ENCODE measurements at regions not wholly inside any gene's neighbourhood (a gene's known extent, or its start where the extent isn't known, plus 50 kb on each side); places are given as distances from the start of the nearest gene placed in this dataset.

DNA sequence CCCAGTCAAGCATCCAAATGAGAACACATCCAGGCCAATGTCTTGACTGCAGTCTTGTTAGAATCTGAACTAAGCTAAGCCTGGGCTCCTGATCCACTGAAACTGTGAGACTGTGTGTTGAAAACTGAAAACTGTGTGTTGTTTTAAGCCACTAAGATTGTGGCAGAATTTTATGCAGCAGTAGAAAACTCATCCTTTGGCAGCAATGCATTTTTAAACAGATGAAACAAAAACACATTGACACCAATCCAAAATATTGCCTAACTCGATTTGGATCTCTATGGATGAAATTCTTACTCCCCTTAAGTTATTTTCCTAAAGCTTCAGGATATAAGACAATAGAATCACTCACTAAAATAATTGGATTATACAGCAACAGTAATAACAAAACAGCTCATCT lies 202.3 kb upstream of the KLF12 start:
- Histone ChIP-seq H3K9ac (no peak overlapping the region), H4K20me1 (ENCODE audit: insufficient read depth) (no peaks in the 10 kb centered on the region), H3K4me3 (IDR thresholded peaks at IDR 0.05; ENCODE audit: insufficient read depth, low read depth, low read length) (no peak overlapping the region), H3K36me3 (ENCODE audit: insufficient read depth) (no peaks in the 10 kb centered on the region), H3K4me2 (no peak overlapping the region), H3K27ac (no peak overlapping the region), H3K4me1 (ENCODE audit: low read depth, poor library complexity, severe bottlenecking) (no peaks in the 10 kb centered on the region), H3K27me3 (ENCODE audit: insufficient read depth, low read depth) (no peaks in the 10 kb centered on the region), H3K79me2 (ENCODE audit: insufficient read depth, low read depth) (no peaks in the 10 kb centered on the region), H2AFZ (ENCODE audit: low read depth) (no peak overlapping the region)
- TF ChIP-seq CTCF (conservative IDR thresholded peaks at IDR 0.05; ENCODE audit: low read depth, low read length): no peak

- no peak overlapping the region for H3K4me3 ChIP-seq (IDR thresholded peaks at IDR 0.05; ENCODE audit: insufficient read depth, low read depth, low read length)
- H4K20me1 ChIP-seq (ENCODE audit: insufficient read depth): no peaks in the 10 kb centered on the region
- H3K27ac ChIP-seq: no peak overlapping the region
- no peak overlapping the region for H2AFZ ChIP-seq (ENCODE audit: low read depth)
- H3K9ac ChIP-seq: no peak overlapping the region
- H3K27me3 ChIP-seq (ENCODE audit: insufficient read depth, low read depth): no peaks in the 10 kb centered on the region
- H3K36me3 ChIP-seq (ENCODE audit: insufficient read depth): no peaks in the 10 kb centered on the region
- H3K4me1 ChIP-seq (ENCODE audit: low read depth, poor library complexity, severe bottlenecking): no peaks in the 10 kb centered on the region
- no peak for TF ChIP-seq CTCF (conservative IDR thresholded peaks at IDR 0.05; ENCODE audit: low read depth, low read length)
- no peak overlapping the region for H3K4me2 ChIP-seq
- H3K79me2 ChIP-seq (ENCODE audit: insufficient read depth, low read depth): no peaks in the 10 kb centered on the region
These were observed 201.2 kb upstream of the KLF12 start for GRCh38 chr13:74335370-74335769.

- Histone ChIP-seq H3K4me2 (no peak overlapping the region), H3K4me3 (IDR thresholded peaks at IDR 0.05; ENCODE audit: insufficient read depth, low read depth, low read length) (no peak overlapping the region), H2AFZ (ENCODE audit: low read depth) (no peak overlapping the region), H3K36me3 (ENCODE audit: insufficient read depth) (no peaks in the 10 kb centered on the region), H3K27me3 (ENCODE audit: insufficient read depth, low read depth) (no peaks in the 10 kb centered on the region), H3K27ac (no peak overlapping the region), H3K79me2 (ENCODE audit: insufficient read depth, low read depth) (no peaks in the 10 kb centered on the region), H3K4me1 (ENCODE audit: low read depth, poor library complexity, severe bottlenecking) (no peaks in the 10 kb centered on the region), H3K9ac (no peak overlapping the region), H4K20me1 (ENCODE audit: insufficient read depth) (no peaks in the 10 kb centered on the region)
- TF ChIP-seq CTCF (conservative IDR thresholded peaks at IDR 0.05; ENCODE audit: low read depth, low read length): no peak
These were observed 195.8 kb upstream of the KLF12 start for GRCh38 chr13:74329962-74330361.

DNA sequence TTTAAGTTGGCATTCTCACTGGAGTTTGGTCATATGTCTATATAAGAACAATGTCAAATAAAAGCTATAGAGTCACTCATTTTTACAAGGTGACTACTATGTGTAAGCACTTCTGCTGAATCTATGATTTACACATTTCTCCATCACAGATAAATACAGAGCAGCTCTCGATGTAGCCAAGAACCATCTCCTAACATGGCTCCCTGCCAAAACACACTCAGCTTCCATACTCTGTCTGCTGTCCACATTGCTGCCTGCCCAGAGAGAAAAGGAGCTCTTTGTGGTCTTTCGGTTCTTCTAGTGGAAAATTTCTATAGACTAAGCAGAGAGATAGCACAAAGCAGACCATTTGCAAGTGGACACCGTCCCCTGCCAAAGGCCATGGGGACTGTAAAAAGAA lies 190.9 kb upstream of the KLF12 start:
- Histone ChIP-seq H3K27me3 (ENCODE audit: insufficient read depth, low read depth) (no peaks in the 10 kb centered on the region), H3K27ac (no peak overlapping the region), H3K36me3 (ENCODE audit: insufficient read depth) (no peaks in the 10 kb centered on the region), H3K4me1 (ENCODE audit: low read depth, poor library complexity, severe bottlenecking) (no peaks in the 10 kb centered on the region), H4K20me1 (ENCODE audit: insufficient read depth) (no peaks in the 10 kb centered on the region), H2AFZ (ENCODE audit: low read depth) (no peak overlapping the region), H3K4me2 (no peak overlapping the region), H3K9ac (no peak overlapping the region), H3K4me3 (IDR thresholded peaks at IDR 0.05; ENCODE audit: insufficient read depth, low read depth, low read length) (no peak overlapping the region), H3K79me2 (ENCODE audit: insufficient read depth, low read depth) (no peaks in the 10 kb centered on the region)
- TF ChIP-seq CTCF (conservative IDR thresholded peaks at IDR 0.05; ENCODE audit: low read depth, low read length): no peak

DNA sequence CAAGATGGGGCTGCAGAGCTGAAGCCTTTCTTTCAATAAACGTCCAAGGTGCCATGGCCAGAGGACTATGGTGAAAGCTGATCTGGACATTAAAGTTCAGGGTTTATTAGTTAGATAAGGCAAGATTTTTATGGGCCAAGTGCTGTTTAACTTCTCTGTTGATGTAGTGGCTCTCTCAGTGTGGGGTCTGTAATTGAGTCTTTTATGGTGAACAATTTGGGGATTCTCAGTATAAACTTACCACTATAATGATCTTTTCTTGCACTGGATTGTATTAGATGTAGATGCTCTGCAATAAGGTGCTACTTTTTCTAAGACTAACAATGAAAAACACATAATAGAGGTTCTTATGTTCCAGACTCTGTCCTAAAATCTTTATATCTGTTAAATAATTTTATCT lies 190.1 kb upstream of the KLF12 start:
- Histone ChIP-seq H3K36me3 (ENCODE audit: insufficient read depth) (no peaks in the 10 kb centered on the region), H3K4me1 (ENCODE audit: low read depth, poor library complexity, severe bottlenecking) (no peaks in the 10 kb centered on the region), H3K79me2 (ENCODE audit: insufficient read depth, low read depth) (no peaks in the 10 kb centered on the region), H3K9ac (no peak overlapping the region), H2AFZ (ENCODE audit: low read depth) (no peak overlapping the region), H3K27me3 (ENCODE audit: insufficient read depth, low read depth) (no peaks in the 10 kb centered on the region), H3K4me3 (IDR thresholded peaks at IDR 0.05; ENCODE audit: insufficient read depth, low read depth, low read length) (no peak overlapping the region), H3K4me2 (no peak overlapping the region), H3K27ac (no peak overlapping the region), H4K20me1 (ENCODE audit: insufficient read depth) (no peaks in the 10 kb centered on the region)
- no peak for TF ChIP-seq CTCF (conservative IDR thresholded peaks at IDR 0.05; ENCODE audit: low read depth, low read length)

Measured in KMS-11 (cell line).